ENCODE measurements at regions not wholly inside any gene's neighbourhood (a gene's known extent, or its start where the extent isn't known, plus 50 kb on each side); places are given as distances from the start of the nearest gene placed in this dataset.

DNA sequence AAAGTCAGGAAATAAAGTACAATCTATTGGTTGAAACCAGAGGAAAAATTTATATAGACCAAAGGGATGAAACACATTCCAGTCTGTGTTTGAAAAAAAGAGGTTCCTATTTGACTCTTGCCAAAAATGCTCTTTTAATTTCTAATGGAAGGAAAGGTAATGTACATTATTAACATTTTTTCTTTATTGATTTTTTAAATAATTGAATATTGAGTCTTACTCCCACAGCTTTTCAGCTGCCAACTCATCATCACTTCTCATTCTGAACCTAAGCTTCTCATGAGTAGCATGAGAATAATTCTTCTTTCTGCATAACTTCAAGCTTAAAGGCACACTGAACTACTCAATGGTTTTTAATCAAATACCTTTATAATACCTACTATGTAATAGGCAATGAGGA lies 49.8 kb upstream of the FHIP2A start:
- no peak for DNase-seq

Data from NCI-H526 (cell line).